ENCODE measurements at regions not wholly inside any gene's neighbourhood (a gene's known extent, or its start where the extent isn't known, plus 50 kb on each side); places are given as distances from the start of the nearest gene placed in this dataset.

- Histone ChIP-seq H3K4me2 (ENCODE audit: low read length) (no peak overlapping the region), H3K27ac (ENCODE audit: low read depth, low read length) (no peak overlapping the region), H2AFZ (ENCODE audit: low read depth, low read length, poor library complexity, severe bottlenecking) (no peak overlapping the region), H3K4me1 (ENCODE audit: control insufficient read depth in 1 of 2, insufficient read depth in 2 of 2, low read length in 2 of 2) (no peaks in the 10 kb centered on the region), H3K27me3 (ENCODE audit: insufficient read depth, low read length) (no peaks in the 10 kb centered on the region), H3K79me2 (ENCODE audit: insufficient read depth, low read length) (no peaks in the 10 kb centered on the region), H4K20me1 (ENCODE audit: insufficient read depth) (no peaks in the 10 kb centered on the region), H3K9me3 (ENCODE audit: control insufficient read depth in 1 of 2, insufficient read depth in 1 of 2, low read depth in 1 of 2, low read length in 2 of 2) (peaks cover 0 to 3% of the 10 kb centered on the region in 2 experiments; a peak in 1 of 4 replicates), H3K9ac (ENCODE audit: low read length) (no peak overlapping the region), H3K36me3 (ENCODE audit: control insufficient read depth in 1 of 2, insufficient read depth in 2 of 2, low read length in 2 of 2) (no peaks in the 10 kb centered on the region), H3K4me3 (replicated peaks in 1 of 2; ENCODE audit: low read depth in 1 of 2, low read length in 2 of 2) (no peak overlapping the region), H3K9me2 (ENCODE audit: insufficient read depth) (no peaks in the 10 kb centered on the region)
- DNase-seq (ENCODE audit: low read depth, low spot score) (no peak), ATAC-seq (no peak)
- intact Hi-C loops (cut with micrococcal nuclease), result no loop called here
- RAD21 ChIA-PET (ENCODE audit: low non-redundant PET in 1 of 2, low total read pairs in 2 of 2, uncharacterized antibody in 2 of 2, unreplicated experiment in 2 of 2), result no interaction called here
- POLR2A ChIA-PET, result no interaction called here
- CTCF ChIA-PET, result no interaction called here
- BruUV-seq (replicated peaks), result no TSS peak
- TF ChIP-seq EGR1 (IDR thresholded peaks at IDR 0.05; ENCODE audit: low read depth) (no peak), ZNF274 (IDR thresholded peaks at IDR 0.05; ENCODE audit: low read depth, low read length) (no peak), POLR2AphosphoS5 (IDR thresholded peaks at IDR 0.05; ENCODE audit: low read depth, low read length) (no peak), CEBPB (IDR thresholded peaks at IDR 0.05; ENCODE audit: low read depth) (no peak), REST (IDR thresholded peaks at IDR 0.05; ENCODE audit: low read depth) (no peak), RAD21 (IDR thresholded peaks at IDR 0.05; ENCODE audit: low read depth) (no peak), TCF7L2 (IDR thresholded peaks at IDR 0.05; ENCODE audit: borderline replicate concordance, extremely low read depth, insufficient read depth, insufficient read length) (no peak), ZFX (IDR thresholded peaks at IDR 0.05) (no peak)
Measured at GRCh38 chr6:23736577-23736976, 389.4 kb upstream of the NRSN1 start.
